Uterus (tissue), 3 donors: ENCODE measurements at regions not wholly inside any gene's neighbourhood (a gene's known extent, or its start where the extent isn't known, plus 50 kb on each side); places are given as distances from the start of the nearest gene placed in this dataset.

ENCODE experiments used
- DNase-seq, 2 donors: peaks; one replicate each; pipeline ENCODE4 v3.0.0-alpha.2; 2019 to 2020
- H3K27ac ChIP-seq, 2 donors: fragments of 200-600 bp; sonication (generic); 1 replicate in 1 of 2; 2 replicates in 1 of 2; pipeline ENCODE4 v1.5.1; 2016 to 2018
- H3K27me3 ChIP-seq, 2 donors: fragments of 200-600 bp; sonication (generic); one replicate each; pipeline ENCODE4 v1.5.1; 2018 to 2019; ENCODE audit warnings: control low read depth in 1 of 2
- H3K36me3 ChIP-seq, 2 donors: fragments of 200-600 bp; sonication (generic); one replicate each; pipeline ENCODE4 v1.5.1; 2019; ENCODE audit warnings: control low read depth in 1 of 2
- H3K4me1 ChIP-seq, 2 donors: fragments of 200-600 bp; sonication (generic); one replicate each; pipeline ENCODE4 v1.5.1; 2018 to 2019; ENCODE audit warnings: control low read depth in 1 of 2
- H3K4me3 ChIP-seq, 2 donors: fragments of 200-600 bp; sonication (generic); 1 replicate in 1 of 2; 2 replicates in 1 of 2; pipeline ENCODE4 v1.5.1; 2018 to 2019; ENCODE audit warnings: mild to moderate bottlenecking in 1 of 2
- H3K9me3 ChIP-seq, 2 donors: fragments of 200-600 bp; sonication (generic); one replicate each; pipeline ENCODE4 v1.5.1; 2019; ENCODE audit warnings: control low read depth in 1 of 2
- CTCF ChIP-seq, 4 experiments: fragments of 200-600 bp in 2 of 4; fragments of 450-650 bp in 2 of 4; sonication (generic) in 2 of 4; IDR thresholded peaks; one replicate each; pipeline ENCODE4 v1.5.1; 2016 to 2019; ENCODE audit warnings: antibody characterized with exemption in 4 of 4, mild to moderate bottlenecking in 2 of 4, moderate library complexity in 1 of 4
- POLR2A ChIP-seq, 2 donors: fragments of 450-650 bp; IDR thresholded peaks; one replicate each; pipeline ENCODE4 v1.6.1; 2016; ENCODE audit warnings: antibody characterized with exemption in 2 of 2, mild to moderate bottlenecking in 1 of 2, moderate library complexity in 1 of 2
- intact Hi-C: fragments of 100-400 bp; cut with DNase I; formaldehyde crosslinking; loops from one replicate; pipeline ENCODE4 v1.15.1; 2023; ENCODE audit warnings: low total_unique reads
- donor health status: DM: yes; HTN: yes; CAD: no.

- intact Hi-C loops = no loop called here
- no peak for DNase-seq
- TF ChIP-seq CTCF (IDR thresholded peaks at IDR 0.05) = no peak
- H3K9me3 ChIP-seq = no peaks in the 10 kb centered on the region
- H3K4me1 ChIP-seq = no peaks in the 10 kb centered on the region
- no peak overlapping the region for H3K4me3 ChIP-seq
- H3K36me3 ChIP-seq = no peaks in the 10 kb centered on the region
- no peaks in the 10 kb centered on the region for H3K27me3 ChIP-seq
- no peak overlapping the region for H3K27ac ChIP-seq
Observed at GRCh38 chr2:118604811-118605210, 242.6 kb downstream of the EN1 start.

GRCh38 chr2:118604371-118604770 is 243.1 kb downstream of the EN1 start:
- H3K36me3 ChIP-seq = no peaks in the 10 kb centered on the region
- no peaks in the 10 kb centered on the region for H3K4me1 ChIP-seq
- TF ChIP-seq CTCF (IDR thresholded peaks at IDR 0.05) (no peak), POLR2A (IDR thresholded peaks at IDR 0.05) (no peak)
- no peaks in the 10 kb centered on the region for H3K27me3 ChIP-seq
- no peaks in the 10 kb centered on the region for H3K9me3 ChIP-seq
- intact Hi-C loops = no loop called here
- H3K27ac ChIP-seq = no peak overlapping the region
- no peak for DNase-seq
- no peak overlapping the region for H3K4me3 ChIP-seq

- H3K4me1 ChIP-seq = no peaks in the 10 kb centered on the region
- H3K36me3 ChIP-seq = no peaks in the 10 kb centered on the region
- H3K4me3 ChIP-seq = no peak overlapping the region
- no peak for DNase-seq
- no peak overlapping the region for H3K27ac ChIP-seq
- H3K9me3 ChIP-seq = no peaks in the 10 kb centered on the region
- no peaks in the 10 kb centered on the region for H3K27me3 ChIP-seq
- intact Hi-C loops = no loop called here
- TF ChIP-seq POLR2A (IDR thresholded peaks at IDR 0.05) = no peak
- TF ChIP-seq CTCF (IDR thresholded peaks at IDR 0.05) = no peak
Observed at GRCh38 chr2:118599141-118599540, 248.3 kb downstream of the EN1 start.

GRCh38 chr2:118596620-118597019 is 250.8 kb downstream of the EN1 start:
- DNase-seq = no peak
- no peak overlapping the region for H3K4me3 ChIP-seq
- TF ChIP-seq POLR2A (IDR thresholded peaks at IDR 0.05) (no peak), CTCF (IDR thresholded peaks at IDR 0.05) (no peak)
- no peak overlapping the region for H3K27ac ChIP-seq
- no peaks in the 10 kb centered on the region for H3K36me3 ChIP-seq
- no peaks in the 10 kb centered on the region for H3K9me3 ChIP-seq
- H3K27me3 ChIP-seq = no peaks in the 10 kb centered on the region
- intact Hi-C loops = no loop called here
- H3K4me1 ChIP-seq = no peaks in the 10 kb centered on the region

- Histone ChIP-seq H3K27me3 (no peaks in the 10 kb centered on the region), H3K27ac (no peak overlapping the region), H3K4me3 (no peak overlapping the region), H3K9me3 (no peaks in the 10 kb centered on the region), H3K36me3 (no peaks in the 10 kb centered on the region), H3K4me1 (no peaks in the 10 kb centered on the region)
- intact Hi-C loops = no loop called here
- no peak for DNase-seq
- TF ChIP-seq CTCF (IDR thresholded peaks at IDR 0.05) (no peak), POLR2A (IDR thresholded peaks at IDR 0.05) (no peak)
Observed at GRCh38 chr2:118593257-118593656, 254.2 kb downstream of the EN1 start.
